Stimulated activated CD8-positive, alpha-beta memory T cell treated with anti-CD3 and anti-CD28 coated beads, Interleukin-12 subunit alpha, Interleukin-12 subunit beta, amount 100 ng/mL, for 24 hours (primary cell): ENCODE measurements at regions not wholly inside any gene's neighbourhood (a gene's known extent, or its start where the extent isn't known, plus 50 kb on each side); places are given as distances from the start of the nearest gene placed in this dataset.

ENCODE experiments used
- DNase-seq: peaks from one replicate; pipeline ENCODE4 v3.0.0-alpha.2; 2020; ENCODE audit errors: extremely low read depth

- DNase-seq, result no peak
Observed at GRCh38 chr16:6068063-6068462, 970.5 kb upstream of the EEF2KMT start.

GRCh38 chr16:6066652-6067051, 969.1 kb upstream of the EEF2KMT start:
- DNase-seq, result no peak

GRCh38 chr16:6063526-6063925, 965.9 kb upstream of the EEF2KMT start:
- DNase-seq, result no peak

GRCh38 chr16:6059671-6060070, 962.1 kb upstream of the EEF2KMT start:
- no peak for DNase-seq

- no peak for DNase-seq
Observed at GRCh38 chr16:6057821-6058220, 960.2 kb upstream of the EEF2KMT start.

- DNase-seq, result no peak
Observed at GRCh38 chr16:6048017-6048416, 950.4 kb upstream of the EEF2KMT start.

- no peak for DNase-seq
Observed at GRCh38 chr16:6047325-6047724, 949.7 kb upstream of the EEF2KMT start.

GRCh38 chr16:6038941-6039645, 941.5 kb upstream of the EEF2KMT start:
- no peak for DNase-seq

- DNase-seq, result no peak
Observed at GRCh38 chr16:6035161-6035560, 937.6 kb upstream of the EEF2KMT start.

GRCh38 chr16:6034511-6034910, 936.9 kb upstream of the EEF2KMT start:
- no peak for DNase-seq

- no peak for DNase-seq
Observed at GRCh38 chr16:6032438-6032837, 934.8 kb upstream of the EEF2KMT start.

- no peak for DNase-seq
Observed at GRCh38 chr16:6031567-6031966, 934.0 kb upstream of the EEF2KMT start.

- DNase-seq, result no peak
Observed at GRCh38 chr16:6031102-6031501, 933.5 kb upstream of the EEF2KMT start.

GRCh38 chr16:6027733-6028132, 930.1 kb upstream of the EEF2KMT start:
- no peak for DNase-seq

GRCh38 chr16:6023449-6023848, 925.9 kb upstream of the EEF2KMT start:
- DNase-seq, result no peak

- DNase-seq, result no peak
Observed at GRCh38 chr16:6021276-6021943, 923.8 kb upstream of the EEF2KMT start.

- DNase-seq, result no peak
Observed at GRCh38 chr16:6020162-6020985, 922.8 kb upstream of the EEF2KMT start.

GRCh38 chr16:6019490-6019991, 921.9 kb upstream of the EEF2KMT start:
- no peak for DNase-seq

- no peak for DNase-seq
Observed at GRCh38 chr16:6018848-6019489, 921.4 kb upstream of the EEF2KMT start.

- DNase-seq, result no peak
Observed at GRCh38 chr16:6016530-6017184, 919.1 kb upstream of the EEF2KMT start.

GRCh38 chr16:6012716-6013115, 915.1 kb upstream of the EEF2KMT start:
- DNase-seq, result no peak
